ENCODE measurements at regions not wholly inside any gene's neighbourhood (a gene's known extent, or its start where the extent isn't known, plus 50 kb on each side); places are given as distances from the start of the nearest gene placed in this dataset.
"Not testable (repeated sequence)": the region's sequence is repeated elsewhere in the genome, so short reads cannot be mapped to it uniquely, and the experiment has no call there.

DNA sequence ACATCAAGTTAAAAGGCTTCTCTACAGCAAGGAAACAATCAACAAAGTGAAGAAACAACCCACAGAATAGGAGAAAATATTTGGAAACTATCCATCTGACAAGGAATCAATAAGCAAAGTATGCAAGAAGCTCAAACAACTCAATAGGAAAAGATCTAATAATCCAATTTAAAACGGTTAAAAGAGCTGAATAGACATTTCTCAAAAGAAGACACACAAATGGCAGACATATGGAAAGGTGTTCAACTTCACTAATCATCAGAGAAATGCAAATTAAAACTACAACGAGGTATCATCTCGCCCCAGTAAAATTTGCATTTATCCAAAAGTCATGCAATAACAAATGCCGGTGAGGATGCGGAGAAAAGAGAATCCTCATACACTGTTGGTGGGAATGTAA lies 82.2 kb upstream of the NECTIN3 start:
- no peak for DNase-seq (ENCODE audit: low read depth, low spot score)

DNA sequence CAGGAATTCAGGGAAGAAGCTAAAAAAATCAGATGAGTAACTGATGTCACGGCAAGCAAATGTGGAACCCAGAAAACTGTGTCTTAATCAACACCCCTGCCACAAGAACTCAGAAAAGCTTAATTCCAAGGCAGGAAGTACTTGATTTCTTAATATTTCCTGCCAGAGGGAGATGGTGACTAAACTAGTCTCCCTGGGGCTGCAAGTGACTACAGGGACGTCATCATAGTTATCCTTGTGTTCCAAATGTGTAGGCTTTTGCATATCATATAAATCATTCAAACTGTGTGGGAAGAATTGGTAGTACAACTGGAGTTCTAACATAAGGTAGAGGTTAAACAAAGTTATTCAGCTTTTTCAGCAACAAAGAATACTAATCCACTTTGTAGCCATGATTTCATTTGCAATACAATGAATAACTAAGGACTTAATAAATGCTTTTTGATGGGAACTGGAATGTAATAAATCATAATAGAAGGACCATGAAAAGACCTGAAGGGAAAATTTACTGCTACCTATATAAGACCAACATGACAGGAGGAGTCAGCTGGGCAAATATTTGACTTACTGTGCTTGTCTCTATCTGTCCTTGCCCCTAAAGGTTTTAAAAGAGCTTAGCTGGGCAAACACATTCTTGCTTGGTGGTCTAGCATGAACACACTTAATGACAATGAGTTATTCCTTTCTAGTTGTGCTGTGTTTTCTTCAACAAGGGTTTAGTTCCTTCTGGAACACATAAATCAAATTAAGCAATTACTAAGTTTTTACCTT lies 76.0 kb upstream of the NECTIN3 start:
- no peak for DNase-seq (ENCODE audit: low read depth, low spot score)

DNA sequence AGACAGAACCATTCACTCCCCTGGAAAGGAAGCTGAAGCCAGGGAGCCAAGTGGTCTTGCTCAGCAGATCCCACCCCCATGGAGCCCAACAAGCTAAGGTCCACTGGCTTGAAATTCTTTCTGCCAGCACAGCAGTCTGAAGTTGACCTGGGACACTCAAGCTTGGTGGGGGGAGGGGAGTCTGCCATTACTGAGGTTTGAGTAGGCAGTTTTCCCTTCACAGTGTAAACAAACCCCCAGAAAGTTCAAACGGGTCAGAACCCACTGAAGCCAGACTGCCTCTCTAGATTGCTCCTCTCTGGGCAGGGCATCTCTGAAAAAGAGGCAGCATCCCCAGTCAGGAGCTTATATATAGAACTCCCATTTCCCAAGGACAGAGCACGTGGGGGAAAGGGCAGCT lies 72.8 kb upstream of the NECTIN3 start:
- not testable (repeated sequence) for DNase-seq (ENCODE audit: low read depth, low spot score)

DNA sequence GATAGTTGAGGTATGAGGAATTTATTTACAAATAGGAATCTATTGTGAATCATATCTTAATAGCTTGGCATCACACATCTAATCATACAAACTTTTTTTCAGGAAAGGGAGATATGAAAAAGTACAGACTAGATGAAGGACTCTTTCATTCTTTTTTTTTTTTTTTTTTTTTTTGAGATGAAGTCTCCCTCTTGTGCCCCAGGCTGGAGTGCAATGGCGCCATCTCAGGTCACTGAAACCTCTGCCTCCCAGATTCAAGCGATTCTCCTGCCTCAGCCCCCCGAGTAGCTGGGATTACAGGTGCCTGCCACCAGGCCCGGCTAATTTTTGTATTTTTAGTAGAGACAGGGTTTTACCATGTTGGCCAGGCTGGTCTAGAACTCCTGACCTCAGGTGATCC lies 65.1 kb upstream of the NECTIN3 start:
- DNase-seq (ENCODE audit: low read depth, low spot score): not testable (repeated sequence)

GRCh38 chr3:111012388-111013248 lies 59.0 kb upstream of the NECTIN3 start:
- DNase-seq (ENCODE audit: low read depth, low spot score): no peak
